Muscle layer of duodenum (tissue), 2 donors: ENCODE measurements at regions not wholly inside any gene's neighbourhood (a gene's known extent, or its start where the extent isn't known, plus 50 kb on each side); places are given as distances from the start of the nearest gene placed in this dataset.

Source experiments
- H3K27ac ChIP-seq: one replicate; pipeline ENCODE4 v1.7.0; 2013; ENCODE audit warnings: mild to moderate bottlenecking, low read length
- H3K27me3 ChIP-seq: one replicate; pipeline ENCODE4 v1.7.0; 2013; ENCODE audit warnings: low read depth, mild to moderate bottlenecking, control low read depth, low read length
- H3K36me3 ChIP-seq, 2 donors: one replicate each; pipeline ENCODE4 v1.7.0; 2013; ENCODE audit warnings: low read length in 2 of 2, control low read depth in 1 of 2, mild to moderate bottlenecking in 1 of 2; ENCODE audit not compliant: insufficient read depth in 2 of 2, control insufficient read depth in 1 of 2
- H3K4me1 ChIP-seq, 2 donors: one replicate each; pipeline ENCODE4 v1.7.0; 2013; ENCODE audit warnings: low read length in 2 of 2, mild to moderate bottlenecking in 2 of 2, control low read depth in 1 of 2, moderate library complexity in 1 of 2; ENCODE audit not compliant: insufficient read depth in 2 of 2, control insufficient read depth in 1 of 2
- H3K4me3 ChIP-seq, 2 donors: one replicate each; pipeline ENCODE4 v1.7.0; 2013; ENCODE audit warnings: low read length in 2 of 2, low read depth in 1 of 2, mild to moderate bottlenecking in 1 of 2
- H3K9me3 ChIP-seq, 2 donors: one replicate each; pipeline ENCODE4 v1.7.0; 2013; ENCODE audit warnings: low read length in 2 of 2, control low read depth in 1 of 2, mild to moderate bottlenecking in 1 of 2; ENCODE audit not compliant: control insufficient read depth in 1 of 2
- donor health status: healthy.

DNA sequence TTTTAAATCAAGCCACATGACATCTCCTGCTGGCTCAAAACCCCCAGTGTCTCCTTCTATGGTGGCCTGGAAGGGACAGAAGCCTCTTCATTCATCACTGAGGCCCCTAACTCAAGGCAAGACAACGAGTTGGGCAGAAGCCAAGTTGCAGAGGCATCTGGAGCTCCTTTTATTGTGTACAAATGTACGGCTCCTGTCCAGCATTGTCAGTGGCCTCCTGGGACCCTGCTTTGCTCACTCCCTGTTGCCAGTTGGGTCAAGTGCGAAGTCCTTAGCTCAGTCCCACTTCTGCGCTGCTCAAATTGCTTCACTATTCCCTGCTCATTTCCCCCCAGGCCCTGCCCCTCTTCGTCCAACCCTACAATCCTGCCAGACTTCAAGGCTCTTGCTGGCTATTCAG lies 181.2 kb upstream of the PMEPA1 start:
- Histone ChIP-seq H3K9me3 (no peaks in the 10 kb centered on the region), H3K36me3 (no peaks in the 10 kb centered on the region), H3K27ac (no peak overlapping the region), H3K4me1 (no peaks in the 10 kb centered on the region), H3K4me3 (no peak overlapping the region), H3K27me3 (no peaks in the 10 kb centered on the region)

DNA sequence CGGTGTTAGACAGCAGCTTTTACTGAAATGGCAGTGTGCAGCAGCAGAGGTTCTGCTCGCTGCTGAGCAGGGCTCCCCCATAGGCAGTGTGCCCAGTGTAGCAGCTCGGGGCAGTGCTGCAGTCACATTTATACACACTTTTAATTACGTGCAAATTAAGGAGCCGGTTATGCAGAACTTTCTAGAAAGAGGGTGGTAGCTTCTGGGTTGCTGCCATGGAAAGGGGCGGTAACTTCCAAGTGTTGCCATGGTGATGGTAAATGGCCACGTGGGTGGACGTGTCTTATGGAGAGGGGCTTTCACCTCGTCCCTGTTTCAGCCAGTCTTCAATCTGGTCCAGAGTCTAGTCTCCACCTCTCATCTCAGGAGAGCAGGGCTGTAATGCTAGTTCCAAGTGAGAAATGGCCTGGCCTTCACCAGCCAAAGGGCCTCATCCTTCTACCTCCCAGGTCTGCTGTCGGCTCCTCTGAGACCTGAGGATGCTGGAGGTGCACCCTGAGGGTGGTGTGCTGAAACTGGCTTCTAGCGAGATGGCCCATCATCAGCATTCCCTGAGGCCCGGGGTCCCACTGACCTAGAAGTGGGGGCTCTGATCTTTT lies 180.5 kb upstream of the PMEPA1 start:
- Histone ChIP-seq H3K27me3 (no peaks in the 10 kb centered on the region), H3K4me3 (no peak overlapping the region), H3K9me3 (no peaks in the 10 kb centered on the region), H3K4me1 (no peaks in the 10 kb centered on the region), H3K36me3 (no peaks in the 10 kb centered on the region), H3K27ac (no peak overlapping the region)

DNA sequence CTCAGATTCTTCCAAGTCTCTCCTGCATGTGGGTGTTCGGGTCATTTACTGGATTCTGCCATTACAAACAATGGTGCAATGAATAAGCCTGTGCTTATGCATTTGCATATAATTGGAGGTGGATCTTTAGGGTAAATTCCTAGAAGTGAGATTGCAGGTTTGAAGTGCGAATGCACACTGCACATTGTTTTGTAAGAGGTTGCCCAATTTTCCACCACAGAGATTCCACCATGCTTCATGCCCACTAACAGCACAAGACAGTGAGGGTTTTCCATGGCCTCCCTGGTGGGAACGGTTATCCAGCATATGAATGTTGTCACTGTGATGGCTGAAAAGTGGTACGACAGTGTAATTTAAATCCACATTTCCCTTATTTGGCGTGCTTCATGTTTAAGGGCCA lies 178.8 kb upstream of the PMEPA1 start:
- Histone ChIP-seq H3K4me1 (no peaks in the 10 kb centered on the region), H3K4me3 (no peak overlapping the region), H3K27me3 (no peaks in the 10 kb centered on the region), H3K9me3 (no peaks in the 10 kb centered on the region), H3K36me3 (no peaks in the 10 kb centered on the region), H3K27ac (no peak overlapping the region)

- H3K27me3 ChIP-seq: no peaks in the 10 kb centered on the region
- H3K36me3 ChIP-seq: no peaks in the 10 kb centered on the region
- H3K4me3 ChIP-seq: no peak overlapping the region
- no peaks in the 10 kb centered on the region for H3K9me3 ChIP-seq
- H3K27ac ChIP-seq: no peak overlapping the region
- no peaks in the 10 kb centered on the region for H3K4me1 ChIP-seq
These were observed 175.1 kb upstream of the PMEPA1 start for GRCh38 chr20:57884956-57885355.

- Histone ChIP-seq H3K4me3 (no peak overlapping the region), H3K9me3 (no peaks in the 10 kb centered on the region), H3K27me3 (no peaks in the 10 kb centered on the region), H3K36me3 (no peaks in the 10 kb centered on the region), H3K27ac (no peak overlapping the region), H3K4me1 (no peaks in the 10 kb centered on the region)
These were observed 173.9 kb upstream of the PMEPA1 start for GRCh38 chr20:57883761-57884160.

- no peaks in the 10 kb centered on the region for H3K4me1 ChIP-seq
- no peaks in the 10 kb centered on the region for H3K9me3 ChIP-seq
- H3K27me3 ChIP-seq: no peaks in the 10 kb centered on the region
- no peaks in the 10 kb centered on the region for H3K36me3 ChIP-seq
- H3K27ac ChIP-seq: no peak overlapping the region
- H3K4me3 ChIP-seq: no peak overlapping the region
These were observed 173.4 kb upstream of the PMEPA1 start for GRCh38 chr20:57883224-57883623.

DNA sequence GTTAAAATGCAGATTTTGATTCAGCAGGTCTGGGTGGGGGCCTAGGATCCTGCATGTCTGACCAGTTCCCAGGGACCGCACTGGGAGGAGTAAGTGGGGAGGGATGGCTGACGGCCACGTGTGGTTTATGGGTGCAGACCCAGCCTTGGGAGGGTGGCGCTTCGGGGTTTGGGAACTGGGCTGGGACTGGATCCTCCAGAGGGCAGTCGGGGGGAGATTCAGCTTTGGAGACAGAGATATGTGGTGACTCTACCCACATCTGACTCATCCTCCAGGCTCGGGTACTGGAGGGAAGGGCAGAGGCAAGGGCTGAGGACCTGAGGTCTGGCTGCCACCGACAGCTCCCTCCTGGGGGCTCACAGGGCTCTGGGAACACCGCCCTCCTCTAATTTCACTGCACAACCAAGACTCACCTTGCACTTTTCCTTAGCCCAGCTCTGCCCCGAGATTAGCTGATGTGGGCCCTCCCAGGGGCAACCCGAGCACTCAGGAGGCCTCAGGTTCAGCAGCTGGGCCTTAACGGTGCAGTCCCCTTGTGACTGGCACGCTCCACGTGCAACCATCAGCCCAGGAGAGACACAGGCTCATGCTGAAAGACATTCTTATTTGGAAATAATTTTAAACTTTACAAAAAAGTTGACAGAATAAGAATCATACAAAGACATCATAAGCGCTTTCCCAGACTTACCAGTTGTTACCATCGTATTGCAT lies 172.8 kb upstream of the PMEPA1 start:
- H3K4me1 ChIP-seq: no peaks in the 10 kb centered on the region
- H3K9me3 ChIP-seq: no peaks in the 10 kb centered on the region
- no peaks in the 10 kb centered on the region for H3K27me3 ChIP-seq
- no peaks in the 10 kb centered on the region for H3K36me3 ChIP-seq
- H3K4me3 ChIP-seq: no peak overlapping the region
- no peak overlapping the region for H3K27ac ChIP-seq

GRCh38 chr20:57881466-57882385 lies 171.9 kb upstream of the PMEPA1 start:
- no peaks in the 10 kb centered on the region for H3K36me3 ChIP-seq
- H3K4me1 ChIP-seq: no peaks in the 10 kb centered on the region
- no peak overlapping the region for H3K4me3 ChIP-seq
- no peak overlapping the region for H3K27ac ChIP-seq
- H3K9me3 ChIP-seq: no peaks in the 10 kb centered on the region
- no peaks in the 10 kb centered on the region for H3K27me3 ChIP-seq

- Histone ChIP-seq H3K4me1 (no peaks in the 10 kb centered on the region), H3K36me3 (no peaks in the 10 kb centered on the region), H3K4me3 (no peak overlapping the region), H3K27me3 (no peaks in the 10 kb centered on the region), H3K9me3 (no peaks in the 10 kb centered on the region), H3K27ac (no peak overlapping the region)
These were observed 170.7 kb upstream of the PMEPA1 start for GRCh38 chr20:57880571-57880892.

GRCh38 chr20:57879779-57880570 lies 170.2 kb upstream of the PMEPA1 start:
- Histone ChIP-seq H3K4me1 (no peaks in the 10 kb centered on the region), H3K9me3 (no peaks in the 10 kb centered on the region), H3K4me3 (no peak overlapping the region), H3K27me3 (no peaks in the 10 kb centered on the region), H3K36me3 (no peaks in the 10 kb centered on the region), H3K27ac (peak overlapping the region; percentile 29)

- Histone ChIP-seq H3K9me3 (no peaks in the 10 kb centered on the region), H3K4me1 (no peaks in the 10 kb centered on the region), H3K27me3 (no peaks in the 10 kb centered on the region), H3K4me3 (no peak overlapping the region), H3K27ac (peak overlapping the region; percentile 29), H3K36me3 (no peaks in the 10 kb centered on the region)
These were observed 169.6 kb upstream of the PMEPA1 start for GRCh38 chr20:57879437-57879778.
